HCT116 (cell line): ENCODE measurements at regions not wholly inside any gene's neighbourhood (a gene's known extent, or its start where the extent isn't known, plus 50 kb on each side); places are given as distances from the start of the nearest gene placed in this dataset.

Source experiments
- ATAC-seq: fragments of 200-7000 bp; cut with Tn5 transposase; 2 replicates; pipeline ENCODE4 v1.9.1; 2020; ENCODE audit warnings: mild to moderate bottlenecking, moderate library complexity
- BruUV-seq: library from RNA; stranded (reverse); fragments of 400-500 nt; replicated peaks from 2 replicates; lab custom pipeline; 2021; lab: Mats Ljungman, UMichigan
- CTCF ChIA-PET: fragments of 300-600 bp; sonication (Branson Sonifier 250); formaldehyde crosslinking; loops from one replicate; lab custom pipeline; 2021; ENCODE audit warnings: antibody characterized with exemption; lab: Charles Lee
- POLR2A ChIA-PET: fragments of 300-600, 350-600 bp; sonication (Branson Sonifier 250); formaldehyde crosslinking; loops from one replicate; lab custom pipeline; 2021; ENCODE audit warnings: antibody characterized with exemption; lab: Charles Lee
- RAD21 ChIA-PET, 2 experiments: fragments of 300-600 bp; sonication (Branson Sonifier 250); formaldehyde crosslinking; loops; one replicate each; lab custom pipeline; 2023; ENCODE audit warnings: low total read pairs in 2 of 2; ENCODE audit not compliant: uncharacterized antibody in 2 of 2, unreplicated experiment in 2 of 2, low non-redundant PET in 1 of 2; lab: Charles Lee
- DNase-seq: peaks from one replicate; pipeline ENCODE4 v3.0.0-alpha.2; 2010; ENCODE audit warnings: low read depth, low spot score
- H2AFZ ChIP-seq: fragments of 200-600 bp; shearing (Covaris generic), sonication (generic); 2 replicates; pipeline ENCODE4 v1.6.1; 2017; ENCODE audit warnings: low read depth, mixed run types, mixed read lengths, antibody characterized with exemption, low read length; ENCODE audit not compliant: poor library complexity, severe bottlenecking
- H3K27ac ChIP-seq: 2 replicates; pipeline ENCODE4 v1.5.1; 2012; ENCODE audit warnings: low read depth, low read length
- H3K27me3 ChIP-seq: fragments of 200-600 bp; sonication (generic); 2 replicates; pipeline ENCODE4 v1.6.1; 2016; ENCODE audit warnings: mixed run types, low read length, mixed read lengths; ENCODE audit not compliant: insufficient read depth
- H3K36me3 ChIP-seq, 2 experiments: fragments of 200-500 bp in 1 of 2; fragments of 200-600 bp in 1 of 2; sonication (Bioruptor generic) in 1 of 2; sonication (generic) in 1 of 2; 2 replicates each; pipeline versions ENCODE4 v1.5.1 to v1.6.1; 2014 to 2016; ENCODE audit warnings: low read length in 2 of 2, inconsistent platforms in 1 of 2, mixed read lengths in 1 of 2, mixed run types in 1 of 2; ENCODE audit not compliant: insufficient read depth in 2 of 2, control insufficient read depth in 1 of 2
- H3K4me1 ChIP-seq, 2 experiments: fragments of 200-600 bp in 1 of 2; sonication (generic) in 1 of 2; 2 replicates each; pipeline versions ENCODE4 v1.5.1 to v1.6.1; 2012 to 2017; ENCODE audit warnings: low read length in 2 of 2, inconsistent platforms in 1 of 2, mild to moderate bottlenecking in 1 of 2, mixed read lengths in 1 of 2, mixed run types in 1 of 2, moderate library complexity in 1 of 2; ENCODE audit not compliant: insufficient read depth in 2 of 2, control insufficient read depth in 1 of 2
- H3K4me2 ChIP-seq: fragments of 200-600 bp; sonication (generic); 2 replicates; pipeline ENCODE4 v1.6.1; 2017; ENCODE audit warnings: mixed run types, low read length, mixed read lengths
- H3K4me3 ChIP-seq, 2 experiments: fragments of 200-600 bp in 1 of 2; sonication (generic) in 1 of 2; replicated peaks in 1 of 2; 2 replicates each; pipeline ENCODE4 v1.5.1; 2011 to 2016; ENCODE audit warnings: low read length in 2 of 2, control low read depth in 1 of 2, low read depth in 1 of 2, mild to moderate bottlenecking in 1 of 2, mixed read lengths in 1 of 2, mixed run types in 1 of 2
- H3K79me2 ChIP-seq: fragments of 200-600 bp; sonication (generic); 2 replicates; pipeline ENCODE4 v1.6.1; 2017; ENCODE audit warnings: mild to moderate bottlenecking, mixed run types, low read length, moderate library complexity, mixed read lengths; ENCODE audit not compliant: insufficient read depth
- H3K9ac ChIP-seq: fragments of 200-600 bp; sonication (generic); 2 replicates; pipeline ENCODE4 v1.6.1; 2016; ENCODE audit warnings: low read length, mixed read lengths
- H3K9me2 ChIP-seq: fragments of 200-600 bp; sonication (generic), shearing (Covaris generic); 2 replicates; pipeline ENCODE4 v1.6.1; 2017; ENCODE audit warnings: mixed run types, mild to moderate bottlenecking, moderate library complexity; ENCODE audit not compliant: insufficient read depth
- H3K9me3 ChIP-seq, 2 experiments: fragments of 200-500 bp in 1 of 2; fragments of 200-600 bp in 1 of 2; sonication (Bioruptor generic) in 1 of 2; sonication (generic) in 1 of 2; 2 replicates each; pipeline ENCODE4 v1.6.1; 2014 to 2017; ENCODE audit warnings: low read length in 2 of 2, mixed read lengths in 2 of 2, inconsistent platforms in 1 of 2, low read depth in 1 of 2, mild to moderate bottlenecking in 1 of 2, mixed run types in 1 of 2, moderate library complexity in 1 of 2; ENCODE audit not compliant: control insufficient read depth in 1 of 2, insufficient read depth in 1 of 2
- H4K20me1 ChIP-seq: fragments of 200-600 bp; sonication (generic), shearing (Covaris generic); 2 replicates; pipeline ENCODE4 v1.6.1; 2017; ENCODE audit warnings: mixed run types, mild to moderate bottlenecking, moderate library complexity; ENCODE audit not compliant: insufficient read depth
- CBX3 ChIP-seq: IDR thresholded peaks from 2 replicates; pipeline ENCODE4 v1.6.1; 2012; ENCODE audit warnings: low read depth
- CEBPB ChIP-seq: IDR thresholded peaks from 2 replicates; pipeline ENCODE4 v1.6.1; 2012; ENCODE audit warnings: low read depth
- CTCF ChIP-seq, 3 experiments: fragments of 200-600 bp in 1 of 3; sonication (generic) in 1 of 3; IDR thresholded peaks in 2 of 3; conservative IDR thresholded peaks in 1 of 3; 2 replicates each; pipeline ENCODE4 v1.5.1; 2012 to 2017; ENCODE audit warnings: low read depth in 2 of 3, low read length in 2 of 3, antibody characterized with exemption in 1 of 3, borderline replicate concordance in 1 of 3, control low read depth in 1 of 3, mild to moderate bottlenecking in 1 of 3, mixed read lengths in 1 of 3, mixed run types in 1 of 3, moderate library complexity in 1 of 3; ENCODE audit not compliant: insufficient read depth in 1 of 3
- EGR1 ChIP-seq: IDR thresholded peaks from 2 replicates; pipeline ENCODE4 v1.6.1; 2012; ENCODE audit warnings: low read depth
- FOSL1 ChIP-seq: IDR thresholded peaks from 2 replicates; pipeline ENCODE4 v1.6.1; 2012; ENCODE audit warnings: low read depth
- JUND ChIP-seq: IDR thresholded peaks from 2 replicates; pipeline ENCODE4 v1.6.1; 2012
- MAX ChIP-seq: IDR thresholded peaks from 2 replicates; pipeline ENCODE4 v1.6.1; 2012
- POLR2A ChIP-seq: IDR thresholded peaks from 2 replicates; pipeline ENCODE4 v1.7.0; 2011; ENCODE audit warnings: borderline replicate concordance; ENCODE audit not compliant: insufficient read depth, insufficient read length; ENCODE audit errors: extremely low read depth
- REST ChIP-seq: IDR thresholded peaks from 2 replicates; pipeline ENCODE4 v1.6.1; 2012; ENCODE audit warnings: low read depth
- SP1 ChIP-seq: IDR thresholded peaks from 2 replicates; pipeline ENCODE4 v1.6.1; 2012; ENCODE audit warnings: low read depth
- YY1 ChIP-seq: IDR thresholded peaks from 2 replicates; pipeline ENCODE4 v1.6.1; 2011; ENCODE audit warnings: low read length, low read depth, moderate library complexity, mild to moderate bottlenecking; ENCODE audit not compliant: insufficient replicate concordance; ENCODE audit errors: extremely low read depth
- ZNF274 ChIP-seq: fragments of 200-500 bp; sonication (Bioruptor generic); IDR thresholded peaks from 2 replicates; pipeline ENCODE4 v1.6.1; 2014; ENCODE audit warnings: mild to moderate bottlenecking, low read depth, low read length, inconsistent platforms
- intact Hi-C: fragments of 100-400 bp; cut with micrococcal nuclease; formaldehyde crosslinking; loops from 2 replicates; pipeline ENCODE4 v1.10.0; 2022

GRCh38 chr4:116561768-116562167 is 523.6 kb downstream of the TRAM1L1 start:
- H3K9me2 ChIP-seq, result no peaks in the 10 kb centered on the region
- H4K20me1 ChIP-seq, result no peaks in the 10 kb centered on the region
- no peak overlapping the region for H3K9ac ChIP-seq
- H3K4me2 ChIP-seq, result no peak overlapping the region
- H3K27me3 ChIP-seq, result no peaks in the 10 kb centered on the region
- no peak overlapping the region for H2AFZ ChIP-seq
- RAD21 ChIA-PET, result no interaction called here
- DNase-seq (no peak), ATAC-seq (no peak)
- CTCF ChIA-PET, result no interaction called here
- no TSS peak for BruUV-seq
- POLR2A ChIA-PET, result no interaction called here
- no peak for TF ChIP-seq CTCF (IDR thresholded peaks at IDR 0.05 in 2 of 3, conservative IDR thresholded peaks at IDR 0.05 in 1 of 3; ENCODE audit: borderline replicate concordance in 1 of 3, insufficient read depth in 1 of 3, low read depth in 2 of 3, low read length in 2 of 3)
- TF ChIP-seq CEBPB, result no peak
- TF ChIP-seq MAX, result no peak
- TF ChIP-seq POLR2A, result no peak
- no peak for TF ChIP-seq FOSL1
- no peak for TF ChIP-seq YY1
- no peak for TF ChIP-seq CBX3
- no peak for TF ChIP-seq SP1
- no peak for TF ChIP-seq REST
- TF ChIP-seq EGR1, result no peak
- no peak for TF ChIP-seq JUND
- no peak for TF ChIP-seq ZNF274
- no peaks in the 10 kb centered on the region for H3K36me3 ChIP-seq
- no peak overlapping the region for H3K27ac ChIP-seq
- H3K79me2 ChIP-seq, result no peaks in the 10 kb centered on the region
- no peaks in the 10 kb centered on the region for H3K4me1 ChIP-seq
- intact Hi-C loops, result no loop called here
- no peaks in the 10 kb centered on the region for H3K9me3 ChIP-seq
- H3K4me3 ChIP-seq, result no peak overlapping the region
